ENCODE measurements at regions not wholly inside any gene's neighbourhood (a gene's known extent, or its start where the extent isn't known, plus 50 kb on each side); places are given as distances from the start of the nearest gene placed in this dataset.

DNA sequence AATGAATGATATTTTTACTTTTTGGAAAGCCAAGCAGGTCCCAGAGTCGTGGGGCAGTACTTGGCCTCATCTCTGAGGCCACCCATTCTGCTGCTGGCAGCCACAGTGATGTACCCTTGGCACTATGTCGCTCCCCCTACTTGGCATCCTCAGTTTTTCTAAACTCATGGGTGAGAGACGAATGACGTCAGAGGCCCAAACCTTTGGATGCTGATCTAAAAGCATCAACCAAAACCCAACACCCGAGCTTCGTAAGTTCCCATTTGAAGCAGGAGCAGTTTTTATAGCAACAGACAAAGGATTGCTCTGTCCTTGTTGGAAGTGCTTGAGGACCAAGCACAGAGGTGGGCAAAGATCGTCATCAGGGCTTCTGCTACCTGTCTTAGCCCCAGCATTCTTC lies 212.9 kb downstream of the PAX1 start (continued):
- TF ChIP-seq DPF2 (IDR thresholded peaks at IDR 0.05) (no peak), HDAC1 (IDR thresholded peaks at IDR 0.05) (no peak), NFRKB (IDR thresholded peaks at IDR 0.05; ENCODE audit: low read depth) (no peak)
- TF ChIP-seq, protein P1, sequence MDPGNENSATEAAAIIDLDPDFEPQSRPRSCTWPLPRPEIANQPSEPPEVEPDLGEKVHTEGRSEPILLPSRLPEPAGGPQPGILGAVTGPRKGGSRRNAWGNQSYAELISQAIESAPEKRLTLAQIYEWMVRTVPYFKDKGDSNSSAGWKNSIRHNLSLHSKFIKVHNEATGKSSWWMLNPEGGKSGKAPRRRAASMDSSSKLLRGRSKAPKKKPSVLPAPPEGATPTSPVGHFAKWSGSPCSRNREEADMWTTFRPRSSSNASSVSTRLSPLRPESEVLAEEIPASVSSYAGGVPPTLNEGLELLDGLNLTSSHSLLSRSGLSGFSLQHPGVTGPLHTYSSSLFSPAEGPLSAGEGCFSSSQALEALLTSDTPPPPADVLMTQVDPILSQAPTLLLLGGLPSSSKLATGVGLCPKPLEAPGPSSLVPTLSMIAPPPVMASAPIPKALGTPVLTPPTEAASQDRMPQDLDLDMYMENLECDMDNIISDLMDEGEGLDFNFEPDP (CRISPR knock-in tag; IDR thresholded peaks at IDR 0.05) = no peak

DNA sequence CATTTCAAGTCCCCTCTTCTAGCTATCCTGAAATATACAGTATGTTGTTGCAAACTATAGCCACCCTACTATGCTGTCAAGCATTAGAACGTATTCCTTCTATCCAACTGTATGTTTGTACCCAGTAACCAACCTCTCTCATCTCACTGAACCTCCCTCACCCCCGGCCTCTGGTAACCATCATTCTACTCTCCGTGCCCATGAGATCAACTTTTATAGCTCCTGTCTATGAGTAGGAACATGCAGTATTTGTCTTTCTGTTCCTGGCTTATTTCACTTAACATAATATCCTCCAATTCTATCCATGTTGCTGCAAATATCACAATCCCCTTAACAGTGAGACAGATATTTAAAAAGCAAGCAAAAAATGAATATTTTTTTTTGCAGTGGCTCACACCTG lies 196.9 kb downstream of the PAX1 start:
- Histone ChIP-seq H3K36me3 (ENCODE audit: control insufficient read depth, insufficient read depth, low read length) (no peaks in the 10 kb centered on the region), H3K27me3 (ENCODE audit: control insufficient read depth in 2 of 2, insufficient read depth in 2 of 2, low read length in 2 of 2) (no peaks in the 10 kb centered on the region), H3K27ac (ENCODE audit: extremely low read depth, low read depth, low read length) (no peak overlapping the region), H3K9ac (ENCODE audit: insufficient read depth in 1 of 2, low read depth in 2 of 2, low read length in 2 of 2) (no peak overlapping the region), H4K20me1 (replicated peaks; ENCODE audit: control insufficient read depth, insufficient read depth, low read length) (no peaks in the 10 kb centered on the region), H3K9me1 (ENCODE audit: control insufficient read depth, insufficient read depth, low read length) (no peaks in the 10 kb centered on the region), H3K4me2 (ENCODE audit: insufficient read depth, low read length) (no peak overlapping the region), H3K4me3 (no peak overlapping the region), H3K9me3 (replicated peaks; ENCODE audit: control insufficient read depth, insufficient read depth, low read depth, low read length) (no peaks in the 10 kb centered on the region), H2AFZ (ENCODE audit: low read depth, low read length) (no peak overlapping the region), H3K79me2 (ENCODE audit: control insufficient read depth, insufficient read depth, low read length) (no peaks in the 10 kb centered on the region), H3K4me1 (replicated peaks in 1 of 2; ENCODE audit: control insufficient read depth in 2 of 2, insufficient read depth in 2 of 2, low read length in 2 of 2) (no peaks in the 10 kb centered on the region)
- BruUV-seq (replicated peaks) = no TSS peak
- CTCF ChIA-PET (ENCODE audit: low intra/inter-chr PET ratio) = no interaction called here
- ATAC-seq (no peak), DNase-seq (ENCODE audit: extremely low read depth in 1 of 4, low spot score in 3 of 4) (no peak), FAIRE-seq (no peak)
- intact Hi-C loops (cut with micrococcal nuclease) = no loop called here
- POLR2A ChIA-PET = no interaction called here
- TF ChIP-seq ZBTB12 (CRISPR knock-in tag; IDR thresholded peaks at IDR 0.05) (no peak), DLX4 (CRISPR knock-in tag; IDR thresholded peaks at IDR 0.05) (no peak), BRD4 (IDR thresholded peaks at IDR 0.05) (no peak), RCOR1 (IDR thresholded peaks at IDR 0.05; ENCODE audit: borderline replicate concordance in 1 of 2, low read depth in 2 of 2, low read length in 2 of 2) (no peak), TEAD1 (CRISPR knock-in tag; IDR thresholded peaks at IDR 0.05) (no peak), ETV5 (CRISPR knock-in tag; IDR thresholded peaks at IDR 0.05; ENCODE audit: low read depth) (no peak)
- TF ChIP-seq, protein P2, sequence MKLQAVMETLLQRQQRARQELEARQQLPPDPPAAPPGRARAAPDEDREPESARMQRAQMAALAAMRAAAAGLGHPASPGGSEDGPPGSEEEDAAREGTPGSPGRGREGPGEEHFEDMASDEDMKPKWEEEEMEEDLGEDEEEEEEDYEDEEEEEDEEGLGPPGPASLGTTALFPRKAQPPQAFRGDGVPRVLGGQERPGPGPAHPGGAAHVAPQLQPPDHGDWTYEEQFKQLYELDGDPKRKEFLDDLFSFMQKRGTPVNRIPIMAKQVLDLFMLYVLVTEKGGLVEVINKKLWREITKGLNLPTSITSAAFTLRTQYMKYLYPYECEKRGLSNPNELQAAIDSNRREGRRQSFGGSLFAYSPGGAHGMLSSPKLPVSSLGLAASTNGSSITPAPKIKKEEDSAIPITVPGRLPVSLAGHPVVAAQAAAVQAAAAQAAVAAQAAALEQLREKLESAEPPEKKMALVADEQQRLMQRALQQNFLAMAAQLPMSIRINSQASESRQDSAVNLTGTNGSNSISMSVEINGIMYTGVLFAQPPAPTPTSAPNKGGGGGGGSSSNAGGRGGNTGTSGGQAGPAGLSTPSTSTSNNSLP (IDR thresholded peaks at IDR 0.05; ENCODE audit: borderline replicate concordance, low read depth, low read length) = no peak
- in situ Hi-C loops (cut with MboI) = no loop called here
- 0% methylated on average over 3 of the region's 3 CpGs for WGBS (ENCODE audit: insufficient coverage, low coverage, missing lambda C conversion rate)

Data from K562 (cell line).